ENCODE measurements at regions not wholly inside any gene's neighbourhood (a gene's known extent, or its start where the extent isn't known, plus 50 kb on each side); places are given as distances from the start of the nearest gene placed in this dataset.
"Not testable (repeated sequence)": the region's sequence is repeated elsewhere in the genome, so short reads cannot be mapped to it uniquely, and the experiment has no call there.

DNA sequence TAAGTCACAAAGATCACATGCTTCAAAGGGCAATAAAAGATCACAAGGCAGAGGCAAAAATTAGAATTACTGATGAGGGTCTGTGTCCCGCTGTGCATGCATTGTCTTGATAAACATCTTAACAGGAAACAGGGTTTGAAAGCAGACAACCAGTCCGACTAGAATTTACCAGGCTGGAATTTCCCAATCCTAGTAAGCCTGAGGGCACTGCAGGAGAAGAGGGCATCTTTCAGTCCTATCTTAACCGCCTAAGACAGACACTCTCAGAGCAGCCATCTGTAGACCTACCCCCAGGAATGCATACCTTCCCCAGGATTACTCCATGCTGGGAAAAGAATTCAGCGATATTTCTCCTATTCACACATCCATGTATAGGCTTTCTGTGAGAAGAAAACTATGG lies 465.8 kb upstream of the TMEFF2 start:
- TF ChIP-seq CTCF (tag by site-specific recombination; IDR thresholded peaks at IDR 0.05); ZNF248 (tag by site-specific recombination; IDR thresholded peaks at IDR 0.05); ZNF791 (tag by site-specific recombination; IDR thresholded peaks at IDR 0.05); YY2 (tag by site-specific recombination; IDR thresholded peaks at IDR 0.05); MZF1 (tag by site-specific recombination; IDR thresholded peaks at IDR 0.05; ENCODE audit: borderline replicate concordance); PATZ1 (tag by site-specific recombination; IDR thresholded peaks at IDR 0.05); ZSCAN16 (tag by site-specific recombination; IDR thresholded peaks at IDR 0.05); ZEB2 (tag by site-specific recombination; IDR thresholded peaks at IDR 0.05); ZNF239 (tag by site-specific recombination; IDR thresholded peaks at IDR 0.05); ZNF112 (tag by site-specific recombination; IDR thresholded peaks at IDR 0.05): not testable (repeated sequence)
- TF ChIP-seq, protein P1, sequence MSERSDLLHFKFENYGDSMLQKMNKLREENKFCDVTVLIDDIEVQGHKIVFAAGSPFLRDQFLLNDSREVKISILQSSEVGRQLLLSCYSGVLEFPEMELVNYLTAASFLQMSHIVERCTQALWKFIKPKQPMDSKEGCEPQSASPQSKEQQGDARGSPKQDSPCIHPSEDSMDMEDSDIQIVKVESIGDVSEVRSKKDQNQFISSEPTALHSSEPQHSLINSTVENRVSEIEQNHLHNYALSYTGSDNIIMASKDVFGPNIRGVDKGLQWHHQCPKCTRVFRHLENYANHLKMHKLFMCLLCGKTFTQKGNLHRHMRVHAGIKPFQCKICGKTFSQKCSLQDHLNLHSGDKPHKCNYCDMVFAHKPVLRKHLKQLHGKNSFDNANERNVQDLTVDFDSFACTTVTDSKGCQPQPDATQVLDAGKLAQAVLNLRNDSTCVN (tag by site-specific recombination; optimal IDR thresholded peaks at IDR 0.05), result not testable (repeated sequence)
